Activated T-cell treated with anti-CD3 and anti-CD28 coated beads for 48 hours (primary cell): ENCODE measurements at regions not wholly inside any gene's neighbourhood (a gene's known extent, or its start where the extent isn't known, plus 50 kb on each side); places are given as distances from the start of the nearest gene placed in this dataset.

Experiments
- DNase-seq: peaks from one replicate; pipeline ENCODE4 v3.0.0-alpha.2; 2020; ENCODE audit warnings: low read depth

- no peak for DNase-seq
These were observed 88.0 kb downstream of the SOX9 start for GRCh38 chr17:72208832-72209231.

GRCh38 chr17:72212041-72212440, 91.2 kb downstream of the SOX9 start:
- DNase-seq, result no peak

- DNase-seq, result no peak
These were observed 94.7 kb downstream of the SOX9 start for GRCh38 chr17:72215490-72215889.

- no peak for DNase-seq
These were observed 95.1 kb downstream of the SOX9 start for GRCh38 chr17:72215928-72216327.

- no peak for DNase-seq
These were observed 98.5 kb downstream of the SOX9 start for GRCh38 chr17:72219137-72219823.

- no peak for DNase-seq
These were observed 99.1 kb downstream of the SOX9 start for GRCh38 chr17:72219824-72220493.

GRCh38 chr17:72222661-72223380, 102.0 kb downstream of the SOX9 start:
- DNase-seq, result no peak

GRCh38 chr17:72223866-72224291, 103.1 kb downstream of the SOX9 start:
- no peak for DNase-seq

GRCh38 chr17:72226322-72226721, 105.5 kb downstream of the SOX9 start:
- DNase-seq, result no peak

- no peak for DNase-seq
These were observed 113.2 kb downstream of the SOX9 start for GRCh38 chr17:72233986-72234385.

- DNase-seq, result no peak
These were observed 114.2 kb downstream of the SOX9 start for GRCh38 chr17:72234985-72235384.

GRCh38 chr17:72236980-72237633, 116.3 kb downstream of the SOX9 start:
- DNase-seq, result no peak

GRCh38 chr17:72238157-72238673, 117.4 kb downstream of the SOX9 start:
- no peak for DNase-seq

- DNase-seq, result no peak
These were observed 118.7 kb downstream of the SOX9 start for GRCh38 chr17:72239548-72239947.

- DNase-seq, result no peak
These were observed 119.5 kb downstream of the SOX9 start for GRCh38 chr17:72240333-72240732.

GRCh38 chr17:72244494-72244893, 123.7 kb downstream of the SOX9 start:
- DNase-seq, result no peak

GRCh38 chr17:72244956-72245355, 124.1 kb downstream of the SOX9 start:
- DNase-seq, result no peak

GRCh38 chr17:72249441-72249840, 128.6 kb downstream of the SOX9 start:
- DNase-seq, result no peak

- no peak for DNase-seq
These were observed 129.4 kb downstream of the SOX9 start for GRCh38 chr17:72250206-72250605.

GRCh38 chr17:72253597-72253996, 132.8 kb downstream of the SOX9 start:
- DNase-seq, result no peak

GRCh38 chr17:72254808-72255449, 134.1 kb downstream of the SOX9 start:
- no peak for DNase-seq

- DNase-seq, result no peak
These were observed 134.7 kb downstream of the SOX9 start for GRCh38 chr17:72255481-72255880.
